ENCODE measurements at regions not wholly inside any gene's neighbourhood (a gene's known extent, or its start where the extent isn't known, plus 50 kb on each side); places are given as distances from the start of the nearest gene placed in this dataset.

DNA sequence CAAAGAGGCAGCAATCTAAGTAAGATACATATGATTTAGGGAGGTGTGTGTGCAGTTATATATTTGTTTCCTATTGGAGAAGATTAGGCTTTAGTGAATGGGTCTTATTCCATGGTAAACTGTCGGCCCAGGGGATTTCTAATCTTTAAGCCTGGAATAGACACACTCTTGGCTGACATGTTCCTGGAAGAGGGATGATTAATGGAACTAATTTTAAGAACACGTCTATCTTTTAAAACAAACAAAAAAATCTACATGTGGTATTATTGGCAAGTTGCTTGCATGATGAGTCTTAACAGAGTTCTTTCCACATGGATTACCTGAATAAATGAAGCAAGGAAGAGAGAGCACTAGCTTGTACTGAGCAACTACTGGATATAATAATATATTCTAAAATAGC lies 114.2 kb upstream of the NT5C1B start:
- TF ChIP-seq, protein P1, sequence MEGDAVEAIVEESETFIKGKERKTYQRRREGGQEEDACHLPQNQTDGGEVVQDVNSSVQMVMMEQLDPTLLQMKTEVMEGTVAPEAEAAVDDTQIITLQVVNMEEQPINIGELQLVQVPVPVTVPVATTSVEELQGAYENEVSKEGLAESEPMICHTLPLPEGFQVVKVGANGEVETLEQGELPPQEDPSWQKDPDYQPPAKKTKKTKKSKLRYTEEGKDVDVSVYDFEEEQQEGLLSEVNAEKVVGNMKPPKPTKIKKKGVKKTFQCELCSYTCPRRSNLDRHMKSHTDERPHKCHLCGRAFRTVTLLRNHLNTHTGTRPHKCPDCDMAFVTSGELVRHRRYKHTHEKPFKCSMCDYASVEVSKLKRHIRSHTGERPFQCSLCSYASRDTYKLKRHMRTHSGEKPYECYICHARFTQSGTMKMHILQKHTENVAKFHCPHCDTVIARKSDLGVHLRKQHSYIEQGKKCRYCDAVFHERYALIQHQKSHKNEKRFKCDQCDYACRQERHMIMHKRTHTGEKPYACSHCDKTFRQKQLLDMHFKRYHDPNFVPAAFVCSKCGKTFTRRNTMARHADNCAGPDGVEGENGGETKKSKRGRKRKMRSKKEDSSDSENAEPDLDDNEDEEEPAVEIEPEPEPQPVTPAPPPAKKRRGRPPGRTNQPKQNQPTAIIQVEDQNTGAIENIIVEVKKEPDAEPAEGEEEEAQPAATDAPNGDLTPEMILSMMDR (conservative IDR thresholded peaks at IDR 0.05; ENCODE audit: low read depth, low read length) = no peak
- no peaks in the 10 kb centered on the region for H4K20me1 ChIP-seq (ENCODE audit: insufficient read depth)
- no peaks in the 10 kb centered on the region for H3K79me2 ChIP-seq (ENCODE audit: insufficient read depth, low read depth)
- no peak overlapping the region for H3K9ac ChIP-seq
- H3K27me3 ChIP-seq (ENCODE audit: insufficient read depth, low read depth) = no peaks in the 10 kb centered on the region
- no peak overlapping the region for H3K4me2 ChIP-seq
- H2AFZ ChIP-seq (ENCODE audit: low read depth) = no peak overlapping the region
- no peak overlapping the region for H3K27ac ChIP-seq
- H3K4me1 ChIP-seq (ENCODE audit: low read depth, poor library complexity, severe bottlenecking) = no peaks in the 10 kb centered on the region
- H3K4me3 ChIP-seq (IDR thresholded peaks at IDR 0.05; ENCODE audit: insufficient read depth, low read depth, low read length) = no peak overlapping the region
- no peaks in the 10 kb centered on the region for H3K36me3 ChIP-seq (ENCODE audit: insufficient read depth)

DNA sequence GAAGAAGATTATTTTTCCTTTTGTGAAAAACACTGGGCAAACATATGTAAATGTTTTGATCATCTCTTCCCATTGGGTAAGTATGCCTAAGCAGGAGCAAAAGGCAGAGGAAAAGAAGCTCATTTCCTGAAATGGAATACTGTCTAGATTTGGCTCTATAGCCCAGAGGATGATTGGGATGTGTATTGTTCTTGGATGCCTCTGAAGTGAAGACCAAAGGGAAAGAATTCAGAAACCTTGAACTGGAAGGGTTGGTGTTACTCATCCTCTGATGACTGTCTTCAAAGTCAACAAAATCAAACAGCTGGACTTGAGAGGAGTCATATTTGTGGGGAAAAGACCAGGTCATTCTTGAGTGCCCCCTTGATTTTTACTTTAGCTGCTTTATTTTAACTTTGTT lies 112.6 kb upstream of the NT5C1B start:
- Histone ChIP-seq H2AFZ (ENCODE audit: low read depth) (no peak overlapping the region), H3K4me1 (ENCODE audit: low read depth, poor library complexity, severe bottlenecking) (no peaks in the 10 kb centered on the region), H3K9ac (no peak overlapping the region), H4K20me1 (ENCODE audit: insufficient read depth) (no peaks in the 10 kb centered on the region), H3K79me2 (ENCODE audit: insufficient read depth, low read depth) (no peaks in the 10 kb centered on the region), H3K36me3 (ENCODE audit: insufficient read depth) (no peaks in the 10 kb centered on the region), H3K4me3 (IDR thresholded peaks at IDR 0.05; ENCODE audit: insufficient read depth, low read depth, low read length) (no peak overlapping the region), H3K4me2 (no peak overlapping the region), H3K27me3 (ENCODE audit: insufficient read depth, low read depth) (no peaks in the 10 kb centered on the region), H3K27ac (no peak overlapping the region)
- TF ChIP-seq, protein P1 (conservative IDR thresholded peaks at IDR 0.05; ENCODE audit: low read depth, low read length) = no peak

DNA sequence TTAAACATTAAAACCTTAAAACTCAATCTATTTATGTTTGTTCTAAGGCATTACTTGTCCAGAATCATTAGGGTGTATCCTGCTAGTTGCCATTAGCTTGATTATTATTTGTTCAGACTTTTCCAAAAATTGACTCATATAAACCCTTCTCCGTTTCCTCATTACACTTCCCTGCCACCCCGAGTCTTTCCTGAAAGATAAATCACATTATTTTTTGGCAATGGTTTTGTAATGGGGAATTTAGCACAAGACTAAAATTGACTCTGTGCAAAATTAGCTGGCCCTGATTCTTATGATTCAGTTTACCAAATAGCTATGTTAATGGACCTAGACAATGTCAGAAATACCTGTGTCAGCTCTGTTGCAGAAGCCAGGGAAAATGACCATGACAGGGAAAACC lies 112.2 kb upstream of the NT5C1B start:
- Histone ChIP-seq H3K9ac (no peak overlapping the region), H3K4me3 (IDR thresholded peaks at IDR 0.05; ENCODE audit: insufficient read depth, low read depth, low read length) (no peak overlapping the region), H3K79me2 (ENCODE audit: insufficient read depth, low read depth) (no peaks in the 10 kb centered on the region), H3K36me3 (ENCODE audit: insufficient read depth) (no peaks in the 10 kb centered on the region), H2AFZ (ENCODE audit: low read depth) (no peak overlapping the region), H3K4me2 (no peak overlapping the region), H3K4me1 (ENCODE audit: low read depth, poor library complexity, severe bottlenecking) (no peaks in the 10 kb centered on the region), H3K27me3 (ENCODE audit: insufficient read depth, low read depth) (no peaks in the 10 kb centered on the region), H4K20me1 (ENCODE audit: insufficient read depth) (no peaks in the 10 kb centered on the region), H3K27ac (no peak overlapping the region)
- TF ChIP-seq, protein P1 (conservative IDR thresholded peaks at IDR 0.05; ENCODE audit: low read depth, low read length) = no peak

DNA sequence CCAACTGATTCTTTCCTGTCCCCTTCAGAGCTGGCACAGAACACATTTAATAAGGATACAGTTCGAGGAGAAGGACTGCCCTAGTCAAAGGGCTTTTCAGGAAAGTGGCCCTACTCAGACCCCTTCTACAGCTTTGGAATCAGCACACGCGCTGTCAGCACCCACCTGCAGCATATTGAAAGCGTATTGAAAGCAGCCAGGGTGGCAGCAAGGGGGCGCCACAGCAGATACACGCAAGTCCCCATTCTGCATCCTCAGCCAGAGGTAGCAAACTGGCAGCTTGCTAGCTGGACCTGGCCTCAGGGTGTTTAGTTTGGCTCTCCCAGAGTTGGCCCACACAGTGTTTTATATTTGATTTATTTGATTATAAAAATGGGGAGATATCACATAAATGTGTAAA lies 101.0 kb upstream of the NT5C1B start:
- Histone ChIP-seq H3K4me1 (ENCODE audit: low read depth, poor library complexity, severe bottlenecking) (no peaks in the 10 kb centered on the region), H3K4me2 (no peak overlapping the region), H3K79me2 (ENCODE audit: insufficient read depth, low read depth) (no peaks in the 10 kb centered on the region), H4K20me1 (ENCODE audit: insufficient read depth) (no peaks in the 10 kb centered on the region), H3K27ac (no peak overlapping the region), H2AFZ (ENCODE audit: low read depth) (no peak overlapping the region), H3K27me3 (ENCODE audit: insufficient read depth, low read depth) (no peaks in the 10 kb centered on the region), H3K4me3 (IDR thresholded peaks at IDR 0.05; ENCODE audit: insufficient read depth, low read depth, low read length) (no peak overlapping the region), H3K36me3 (ENCODE audit: insufficient read depth) (no peaks in the 10 kb centered on the region), H3K9ac (no peak overlapping the region)
- TF ChIP-seq, protein P1 (conservative IDR thresholded peaks at IDR 0.05; ENCODE audit: low read depth, low read length) = no peak
